A549 (cell line): ENCODE measurements at regions not wholly inside any gene's neighbourhood (a gene's known extent, or its start where the extent isn't known, plus 50 kb on each side); places are given as distances from the start of the nearest gene placed in this dataset.

ENCODE experiments used
- ATAC-seq, 2 experiments: fragments of 200-7000 bp in 1 of 2; fragments of >200 bp in 1 of 2; cut with Nextera tagmentation in 1 of 2; cut with Tn5 transposase in 1 of 2; 3 replicates each; pipeline versions ENCODE4 v1.8.0 to v1.9.1; 2018 to 2020; ENCODE audit warnings: mild to moderate bottlenecking in 1 of 2, moderate library complexity in 1 of 2
- CTCF ChIA-PET: fragments of 300-600 bp; sonication (Branson Sonifier 250); formaldehyde crosslinking; extraction: SDS; loops from one replicate; lab custom pipeline; 2021; ENCODE audit warnings: antibody characterized with exemption, inconsistent platforms; lab: Yijun Ruan, JAX
- POLR2A ChIA-PET: fragments of 350-600 bp; formaldehyde crosslinking; extraction: SDS; loops from one replicate; lab custom pipeline; 2021; ENCODE audit warnings: antibody characterized with exemption, inconsistent platforms; lab: Yijun Ruan, JAX
- DNase-seq, 2 experiments: peaks; one replicate each; pipeline versions ENCODE4 v3.0.0 to v3.0.0-alpha.2; 2011 to 2016; ENCODE audit warnings: low read depth in 1 of 2, low spot score in 1 of 2
- FAIRE-seq: peaks from 2 replicates; lab custom pipeline; 2011; peaks lifted over from hg19 to GRCh38; lab: Jason Lieb, UNC
- H3K27ac ChIP-seq, 2 experiments: fragments of >200 bp; sonication (Bioruptor Twin); formaldehyde crosslinking; 3 replicates each; pipeline ENCODE4 v1.5.1; 2016 to 2017
- H3K4me1 ChIP-seq: fragments of >200 bp; sonication (Bioruptor Twin); formaldehyde crosslinking; 3 replicates; pipeline ENCODE4 v1.6.1; 2016
- H3K4me2 ChIP-seq: fragments of >200 bp; sonication (Bioruptor Twin); formaldehyde crosslinking; 3 replicates; pipeline ENCODE4 v1.6.1; 2016
- H3K4me3 ChIP-seq: fragments of >200 bp; sonication (Bioruptor Twin); formaldehyde crosslinking; 3 replicates; pipeline ENCODE4 v1.5.1; 2016
- H3K9me3 ChIP-seq: fragments of >200 bp; sonication (Bioruptor Twin); formaldehyde crosslinking; 3 replicates; pipeline ENCODE4 v1.6.1; 2016
- CBX2 ChIP-seq: fragments of 200-600 bp; sonication (generic); IDR thresholded peaks from 2 replicates; pipeline ENCODE4 v1.6.1; 2016; ENCODE audit warnings: low read depth, mild to moderate bottlenecking, borderline replicate concordance
- CBX8 ChIP-seq: fragments of 200-600 bp; sonication (generic); IDR thresholded peaks from 2 replicates; pipeline ENCODE4 v1.6.1; 2016
- CHD4 ChIP-seq: fragments of 200-600 bp; sonication (generic); IDR thresholded peaks from 2 replicates; pipeline ENCODE4 v1.6.1; 2016; ENCODE audit warnings: antibody characterized with exemption, mild to moderate bottlenecking, borderline replicate concordance
- EHMT2 ChIP-seq: fragments of 200-600 bp; sonication (generic); IDR thresholded peaks from 2 replicates; pipeline ENCODE4 v1.6.1; 2016; ENCODE audit warnings: antibody characterized with exemption, low read depth, mild to moderate bottlenecking, moderate library complexity
- EP300 ChIP-seq, 2 experiments: fragments of >200 bp; sonication (Bioruptor Twin); formaldehyde crosslinking; IDR thresholded peaks; 2 replicates in 1 of 2; 3 replicates in 1 of 2; pipeline ENCODE4 v1.6.1; 2016 to 2017
- ESRRA ChIP-seq: fragments of 150-350 bp; IDR thresholded peaks from 2 replicates; pipeline ENCODE4 v1.6.1; 2014; ENCODE audit warnings: mild to moderate bottlenecking, low read length, borderline replicate concordance
- FOSB ChIP-seq: fragments of 250-450 bp; sonication (Bioruptor Pico); IDR thresholded peaks from 2 replicates; pipeline ENCODE4 v1.5.0; 2020; ENCODE audit warnings: mild to moderate bottlenecking, moderate library complexity
- HEYL ChIP-seq: fragments of 250-450 bp; sonication (Bioruptor Pico); IDR thresholded peaks from 2 replicates; pipeline ENCODE4 v1.8.0; 2021; ENCODE audit warnings: mild to moderate bottlenecking, moderate library complexity
- HOXA7 ChIP-seq: fragments of 250-450 bp; sonication (Bioruptor Pico); IDR thresholded peaks from 2 replicates; pipeline ENCODE4 v1.5.0; 2020; ENCODE audit warnings: mild to moderate bottlenecking, moderate library complexity
- HOXB13 ChIP-seq: fragments of 250-450 bp; sonication (Bioruptor Pico); IDR thresholded peaks from 2 replicates; pipeline ENCODE4 v1.5.0; 2020; ENCODE audit warnings: low read depth, mild to moderate bottlenecking, moderate library complexity
- HOXB5 ChIP-seq: fragments of 250-450 bp; sonication (Bioruptor Pico); IDR thresholded peaks from 2 replicates; pipeline ENCODE4 v1.5.0; 2020; ENCODE audit warnings: mild to moderate bottlenecking, moderate library complexity
- KDM1A ChIP-seq: fragments of 200-600 bp; sonication (generic); IDR thresholded peaks from 2 replicates; pipeline ENCODE4 v1.6.1; 2016; ENCODE audit warnings: low read depth, mild to moderate bottlenecking
- KDM5A ChIP-seq: fragments of 200-600 bp; sonication (generic); IDR thresholded peaks from 2 replicates; pipeline ENCODE4 v1.6.1; 2016; ENCODE audit warnings: antibody characterized with exemption, mild to moderate bottlenecking
- MAZ ChIP-seq: fragments of 150-350 bp; IDR thresholded peaks from 2 replicates; pipeline ENCODE4 v1.6.1; 2014; ENCODE audit warnings: antibody characterized with exemption, low read depth, low read length, borderline replicate concordance
- MYC ChIP-seq: IDR thresholded peaks from 2 replicates; pipeline ENCODE4 v1.6.1; 2012; ENCODE audit warnings: mild to moderate bottlenecking, inconsistent platforms, low read length, improper control_type of control experiment, borderline replicate concordance
- PHF8 ChIP-seq: fragments of 200-600 bp; sonication (generic); IDR thresholded peaks from 2 replicates; pipeline ENCODE4 v1.6.1; 2016; ENCODE audit warnings: low read depth, mild to moderate bottlenecking, antibody characterized with exemption, moderate library complexity, borderline replicate concordance
- TP53 ChIP-seq: fragments of 250-450 bp; sonication (Bioruptor Pico); IDR thresholded peaks from 2 replicates; pipeline ENCODE4 v1.5.0; 2021; ENCODE audit warnings: mild to moderate bottlenecking, moderate library complexity
- WGBS: methylation state at CpG from one replicate; pipeline ENCODE4 v1.1.6; 2017; ENCODE audit errors: missing lambda C conversion rate; 5-methylcytosine and 5-hydroxymethylcytosine counted together
- TF ChIP-seq, protein P1 (sequence below): fragments of 200-600 bp; sonication (generic); IDR thresholded peaks from 2 replicates; pipeline ENCODE4 v1.6.1; 2016; ENCODE audit warnings: antibody characterized with exemption, mild to moderate bottlenecking, moderate library complexity
- TF ChIP-seq, protein P2 (sequence below): fragments of >200 bp; sonication (Bioruptor Twin); formaldehyde crosslinking; IDR thresholded peaks from 3 replicates; pipeline ENCODE4 v1.5.1; 2016
- TF ChIP-seq, protein P3 (sequence below): IDR thresholded peaks from 2 replicates; pipeline ENCODE4 v1.6.1; 2012; ENCODE audit warnings: low read depth, borderline replicate concordance
- TF ChIP-seq, protein P4 (sequence below): fragments of >200 bp; sonication (Bioruptor Twin); formaldehyde crosslinking; IDR thresholded peaks from 2 replicates; pipeline ENCODE4 v1.6.1; 2016
- TF ChIP-seq, protein P5 (sequence below): IDR thresholded peaks from 2 replicates; pipeline ENCODE4 v1.6.1; 2012

DNA sequence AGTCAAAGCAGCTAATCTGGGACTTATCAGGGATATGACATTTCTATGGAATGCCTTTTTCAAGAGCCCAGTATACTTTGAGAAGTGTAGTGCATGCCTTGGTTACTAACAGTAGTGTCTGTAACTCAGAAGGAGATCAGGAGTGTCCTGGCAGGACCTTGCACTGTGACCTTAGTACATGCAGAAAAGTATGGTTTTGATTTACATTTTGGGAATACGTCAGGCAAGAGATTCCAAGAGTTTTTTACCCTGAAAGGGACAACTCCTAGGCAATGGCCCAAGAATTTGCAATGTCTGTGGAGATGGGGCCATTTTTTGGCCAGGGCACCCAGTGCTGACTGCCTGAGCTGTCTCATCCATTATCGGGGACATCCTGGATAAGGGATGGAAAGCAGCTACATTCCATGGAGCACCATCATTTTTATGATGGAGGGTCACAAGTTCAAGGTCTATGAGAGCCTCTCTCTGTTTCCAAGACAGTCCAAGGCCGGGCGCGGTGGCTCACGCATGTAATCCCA is 80.2 kb downstream of the FAM50B start (continued):
- TF ChIP-seq, protein P1, sequence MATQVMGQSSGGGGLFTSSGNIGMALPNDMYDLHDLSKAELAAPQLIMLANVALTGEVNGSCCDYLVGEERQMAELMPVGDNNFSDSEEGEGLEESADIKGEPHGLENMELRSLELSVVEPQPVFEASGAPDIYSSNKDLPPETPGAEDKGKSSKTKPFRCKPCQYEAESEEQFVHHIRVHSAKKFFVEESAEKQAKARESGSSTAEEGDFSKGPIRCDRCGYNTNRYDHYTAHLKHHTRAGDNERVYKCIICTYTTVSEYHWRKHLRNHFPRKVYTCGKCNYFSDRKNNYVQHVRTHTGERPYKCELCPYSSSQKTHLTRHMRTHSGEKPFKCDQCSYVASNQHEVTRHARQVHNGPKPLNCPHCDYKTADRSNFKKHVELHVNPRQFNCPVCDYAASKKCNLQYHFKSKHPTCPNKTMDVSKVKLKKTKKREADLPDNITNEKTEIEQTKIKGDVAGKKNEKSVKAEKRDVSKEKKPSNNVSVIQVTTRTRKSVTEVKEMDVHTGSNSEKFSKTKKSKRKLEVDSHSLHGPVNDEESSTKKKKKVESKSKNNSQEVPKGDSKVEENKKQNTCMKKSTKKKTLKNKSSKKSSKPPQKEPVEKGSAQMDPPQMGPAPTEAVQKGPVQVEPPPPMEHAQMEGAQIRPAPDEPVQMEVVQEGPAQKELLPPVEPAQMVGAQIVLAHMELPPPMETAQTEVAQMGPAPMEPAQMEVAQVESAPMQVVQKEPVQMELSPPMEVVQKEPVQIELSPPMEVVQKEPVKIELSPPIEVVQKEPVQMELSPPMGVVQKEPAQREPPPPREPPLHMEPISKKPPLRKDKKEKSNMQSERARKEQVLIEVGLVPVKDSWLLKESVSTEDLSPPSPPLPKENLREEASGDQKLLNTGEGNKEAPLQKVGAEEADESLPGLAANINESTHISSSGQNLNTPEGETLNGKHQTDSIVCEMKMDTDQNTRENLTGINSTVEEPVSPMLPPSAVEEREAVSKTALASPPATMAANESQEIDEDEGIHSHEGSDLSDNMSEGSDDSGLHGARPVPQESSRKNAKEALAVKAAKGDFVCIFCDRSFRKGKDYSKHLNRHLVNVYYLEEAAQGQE = no peak
- TF ChIP-seq MYC (no peak), EHMT2 (no peak), CBX8 (no peak), HOXA7 (CRISPR knock-in tag) (no peak)

DNA sequence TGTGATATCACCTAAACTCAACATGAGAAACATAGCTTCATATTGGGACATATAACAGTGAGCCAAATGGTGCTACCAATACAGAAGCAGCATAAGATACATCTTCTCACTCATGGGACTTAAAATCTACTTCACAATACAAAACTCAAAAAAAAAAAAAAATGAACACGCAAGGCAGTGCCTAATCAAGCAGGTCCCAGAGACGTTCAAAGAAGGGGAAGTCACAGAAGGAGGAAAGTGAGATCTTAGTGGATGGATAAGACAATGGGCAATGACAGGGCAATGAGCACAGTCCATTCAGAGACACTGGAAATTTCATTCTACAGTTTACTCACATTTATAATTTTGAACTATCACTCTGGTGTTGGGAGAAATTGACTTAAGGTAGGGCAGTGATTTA is 88.3 kb downstream of the FAM50B start:
- WGBS = 82% methylated on average over 2 of the region's 2 CpGs
- FAIRE-seq (no peak), ATAC-seq (no peak), DNase-seq (no peak)
- Histone ChIP-seq H3K4me3 (no peak overlapping the region), H3K4me2 (no peak overlapping the region), H3K27ac (no peak overlapping the region), H3K9me3 (no peaks in the 10 kb centered on the region), H3K4me1 (no peaks in the 10 kb centered on the region)
- TF ChIP-seq EP300 (IDR thresholded peaks at IDR 0.05) (no peak), HEYL (CRISPR knock-in tag) (no peak), CBX2 (no peak), KDM1A (no peak), HOXA7 (CRISPR knock-in tag) (no peak), MYC (no peak), CBX8 (no peak), FOSB (CRISPR knock-in tag) (no peak), CHD4 (no peak), ESRRA (no peak), HOXB13 (no peak), MAZ (no peak), HOXB5 (CRISPR knock-in tag) (no peak), KDM5A (no peak), PHF8 (no peak), TP53 (CRISPR knock-in tag) (no peak)
- TF ChIP-seq, protein P2, sequence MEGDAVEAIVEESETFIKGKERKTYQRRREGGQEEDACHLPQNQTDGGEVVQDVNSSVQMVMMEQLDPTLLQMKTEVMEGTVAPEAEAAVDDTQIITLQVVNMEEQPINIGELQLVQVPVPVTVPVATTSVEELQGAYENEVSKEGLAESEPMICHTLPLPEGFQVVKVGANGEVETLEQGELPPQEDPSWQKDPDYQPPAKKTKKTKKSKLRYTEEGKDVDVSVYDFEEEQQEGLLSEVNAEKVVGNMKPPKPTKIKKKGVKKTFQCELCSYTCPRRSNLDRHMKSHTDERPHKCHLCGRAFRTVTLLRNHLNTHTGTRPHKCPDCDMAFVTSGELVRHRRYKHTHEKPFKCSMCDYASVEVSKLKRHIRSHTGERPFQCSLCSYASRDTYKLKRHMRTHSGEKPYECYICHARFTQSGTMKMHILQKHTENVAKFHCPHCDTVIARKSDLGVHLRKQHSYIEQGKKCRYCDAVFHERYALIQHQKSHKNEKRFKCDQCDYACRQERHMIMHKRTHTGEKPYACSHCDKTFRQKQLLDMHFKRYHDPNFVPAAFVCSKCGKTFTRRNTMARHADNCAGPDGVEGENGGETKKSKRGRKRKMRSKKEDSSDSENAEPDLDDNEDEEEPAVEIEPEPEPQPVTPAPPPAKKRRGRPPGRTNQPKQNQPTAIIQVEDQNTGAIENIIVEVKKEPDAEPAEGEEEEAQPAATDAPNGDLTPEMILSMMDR = no peak
- TF ChIP-seq, protein P3, sequence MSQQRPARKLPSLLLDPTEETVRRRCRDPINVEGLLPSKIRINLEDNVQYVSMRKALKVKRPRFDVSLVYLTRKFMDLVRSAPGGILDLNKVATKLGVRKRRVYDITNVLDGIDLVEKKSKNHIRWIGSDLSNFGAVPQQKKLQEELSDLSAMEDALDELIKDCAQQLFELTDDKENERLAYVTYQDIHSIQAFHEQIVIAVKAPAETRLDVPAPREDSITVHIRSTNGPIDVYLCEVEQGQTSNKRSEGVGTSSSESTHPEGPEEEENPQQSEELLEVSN = no peak
- TF ChIP-seq, protein P4, sequence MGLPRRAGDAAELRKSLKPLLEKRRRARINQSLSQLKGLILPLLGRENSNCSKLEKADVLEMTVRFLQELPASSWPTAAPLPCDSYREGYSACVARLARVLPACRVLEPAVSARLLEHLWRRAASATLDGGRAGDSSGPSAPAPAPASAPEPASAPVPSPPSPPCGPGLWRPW = no peak
- TF ChIP-seq, protein P5, sequence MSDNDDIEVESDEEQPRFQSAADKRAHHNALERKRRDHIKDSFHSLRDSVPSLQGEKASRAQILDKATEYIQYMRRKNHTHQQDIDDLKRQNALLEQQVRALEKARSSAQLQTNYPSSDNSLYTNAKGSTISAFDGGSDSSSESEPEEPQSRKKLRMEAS = no peak
- POLR2A ChIA-PET = no interaction called here
- CTCF ChIA-PET = interaction anchor here (0.7 to 5.2 kb wide), 8 partner anchors 16 to 102 kb away, joined by 3 to 36 read pairs (median 3); partner anchors contain the start of gene FAM50B
